GM12873 (cell line): ENCODE measurements at regions not wholly inside any gene's neighbourhood (a gene's known extent, or its start where the extent isn't known, plus 50 kb on each side); places are given as distances from the start of the nearest gene placed in this dataset.

ENCODE experiments used
- TF ChIP-seq, protein P1 (sequence below): IDR thresholded peaks from 2 replicates; pipeline ENCODE4 v1.5.1; 2012; ENCODE audit warnings: low read depth, mild to moderate bottlenecking, moderate library complexity, low read length, control low read depth; ENCODE audit not compliant: insufficient read depth; ENCODE audit errors: missing control alignments

DNA sequence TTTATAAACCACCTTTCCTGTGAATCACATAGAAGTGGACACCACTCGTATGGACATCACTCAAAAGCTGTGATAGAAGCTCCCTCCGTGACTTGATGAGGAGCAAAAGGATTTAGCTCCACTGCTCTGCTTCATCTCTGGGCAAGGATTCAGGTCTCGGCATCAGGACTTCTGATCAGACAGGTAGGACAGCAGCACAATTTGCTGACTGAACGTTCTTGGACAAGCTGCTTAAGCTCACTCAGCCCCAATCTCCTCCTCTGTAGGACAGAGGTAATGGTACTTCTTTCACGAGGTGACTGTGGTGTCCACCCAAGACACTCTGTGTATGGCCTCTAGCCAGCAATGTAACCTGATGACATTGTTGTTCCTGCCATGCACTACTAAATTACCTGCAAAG, 122.6 kb upstream of the AJAP1 start:
- TF ChIP-seq, protein P1, sequence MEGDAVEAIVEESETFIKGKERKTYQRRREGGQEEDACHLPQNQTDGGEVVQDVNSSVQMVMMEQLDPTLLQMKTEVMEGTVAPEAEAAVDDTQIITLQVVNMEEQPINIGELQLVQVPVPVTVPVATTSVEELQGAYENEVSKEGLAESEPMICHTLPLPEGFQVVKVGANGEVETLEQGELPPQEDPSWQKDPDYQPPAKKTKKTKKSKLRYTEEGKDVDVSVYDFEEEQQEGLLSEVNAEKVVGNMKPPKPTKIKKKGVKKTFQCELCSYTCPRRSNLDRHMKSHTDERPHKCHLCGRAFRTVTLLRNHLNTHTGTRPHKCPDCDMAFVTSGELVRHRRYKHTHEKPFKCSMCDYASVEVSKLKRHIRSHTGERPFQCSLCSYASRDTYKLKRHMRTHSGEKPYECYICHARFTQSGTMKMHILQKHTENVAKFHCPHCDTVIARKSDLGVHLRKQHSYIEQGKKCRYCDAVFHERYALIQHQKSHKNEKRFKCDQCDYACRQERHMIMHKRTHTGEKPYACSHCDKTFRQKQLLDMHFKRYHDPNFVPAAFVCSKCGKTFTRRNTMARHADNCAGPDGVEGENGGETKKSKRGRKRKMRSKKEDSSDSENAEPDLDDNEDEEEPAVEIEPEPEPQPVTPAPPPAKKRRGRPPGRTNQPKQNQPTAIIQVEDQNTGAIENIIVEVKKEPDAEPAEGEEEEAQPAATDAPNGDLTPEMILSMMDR = no peak

DNA sequence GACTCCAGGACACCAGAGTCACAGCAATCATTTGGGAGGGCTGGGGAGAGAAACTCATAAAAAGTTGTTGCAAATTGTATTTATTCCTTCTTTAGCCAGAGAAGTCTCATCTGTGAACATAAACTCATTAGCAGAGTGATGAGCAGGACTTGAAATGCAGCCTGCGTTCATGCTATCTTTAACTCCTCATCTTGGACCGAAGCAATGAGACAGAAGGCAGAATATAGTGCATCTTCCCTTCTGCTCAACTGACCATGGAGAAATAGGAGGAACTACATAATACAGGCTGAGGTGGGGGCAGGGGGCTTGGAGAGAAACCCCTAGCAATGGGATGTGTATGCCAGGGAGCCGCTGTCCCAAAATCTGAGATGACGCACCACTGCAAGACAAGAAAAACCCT, 121.8 kb upstream of the AJAP1 start:
- TF ChIP-seq, protein P1 = no peak

DNA sequence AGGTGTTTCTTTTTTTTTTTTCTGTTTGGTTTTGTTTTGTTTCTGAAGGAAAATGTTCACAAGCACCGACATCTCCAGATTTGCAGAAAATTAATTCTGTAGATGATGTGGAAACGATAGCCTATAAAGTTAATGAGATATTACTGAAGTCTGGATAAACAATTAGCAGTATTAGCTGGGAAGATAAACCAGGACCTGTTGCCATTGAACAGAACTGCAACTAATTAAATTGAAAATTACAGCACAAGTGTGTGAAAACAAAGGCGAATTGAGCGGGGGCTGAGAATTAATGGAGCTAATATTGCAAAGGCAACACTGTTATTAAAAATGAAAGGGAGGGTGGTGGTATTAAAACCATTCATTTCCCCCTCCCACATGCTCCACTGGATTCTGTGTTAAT, 107.5 kb upstream of the AJAP1 start:
- TF ChIP-seq, protein P1 = no peak

DNA sequence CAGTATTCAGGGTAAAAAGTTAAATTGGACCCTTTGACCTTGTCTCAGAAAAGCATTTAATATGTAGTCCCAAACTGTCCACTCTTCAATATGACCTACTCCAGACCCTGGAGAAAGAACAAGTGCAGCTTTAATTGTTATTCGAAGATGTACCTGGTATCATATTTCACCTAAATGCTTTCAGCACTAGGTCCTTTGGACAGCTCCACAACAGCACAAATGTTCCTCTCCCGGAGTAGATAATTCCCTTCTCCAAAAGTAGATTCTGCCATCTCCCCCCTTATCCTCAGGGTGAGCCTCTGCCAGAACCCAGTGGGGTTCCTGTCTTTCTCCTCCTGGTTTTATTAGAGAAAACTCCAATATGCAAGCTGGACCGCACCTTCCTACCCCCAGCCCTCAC, 104.5 kb upstream of the AJAP1 start:
- TF ChIP-seq, protein P1 = no peak

DNA sequence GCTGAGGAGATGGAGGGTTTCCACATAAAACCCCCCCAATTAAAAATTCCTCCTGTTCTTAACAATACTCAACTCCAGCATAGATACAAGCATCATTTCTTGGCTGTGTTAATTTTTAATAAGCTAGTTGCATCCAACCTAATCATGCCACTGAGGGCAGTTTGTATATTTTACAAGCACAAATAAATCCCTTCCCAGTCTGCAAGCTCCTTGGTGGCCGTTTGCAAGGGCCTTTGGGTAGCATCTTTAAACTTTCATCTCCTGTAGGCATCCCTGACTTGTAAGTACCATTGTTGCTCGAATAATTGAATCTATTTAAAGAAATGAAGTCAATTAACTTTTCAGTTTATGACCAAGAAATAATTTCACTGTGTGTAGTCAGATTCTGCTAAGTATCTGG, 103.5 kb upstream of the AJAP1 start:
- TF ChIP-seq, protein P1 = no peak

DNA sequence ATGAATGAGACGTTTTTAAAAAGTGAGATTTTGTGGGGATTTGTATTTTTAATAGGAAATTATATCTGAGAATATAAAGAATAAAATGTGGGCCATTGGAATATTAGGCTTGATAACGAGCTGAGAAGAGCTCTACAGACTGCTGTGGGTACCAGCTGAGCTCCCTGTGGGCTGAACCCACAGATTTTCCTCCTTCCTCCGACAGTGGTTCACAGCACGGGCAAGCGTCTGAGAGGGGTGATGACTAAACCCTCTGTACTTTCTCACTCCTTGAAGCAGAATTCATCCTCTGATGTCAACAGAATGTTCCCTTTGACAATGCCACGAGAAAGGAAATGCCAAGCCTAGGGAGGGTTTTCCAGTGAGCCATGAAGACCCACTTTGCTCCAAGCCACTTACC, 102.7 kb upstream of the AJAP1 start:
- TF ChIP-seq, protein P1 = no peak

DNA sequence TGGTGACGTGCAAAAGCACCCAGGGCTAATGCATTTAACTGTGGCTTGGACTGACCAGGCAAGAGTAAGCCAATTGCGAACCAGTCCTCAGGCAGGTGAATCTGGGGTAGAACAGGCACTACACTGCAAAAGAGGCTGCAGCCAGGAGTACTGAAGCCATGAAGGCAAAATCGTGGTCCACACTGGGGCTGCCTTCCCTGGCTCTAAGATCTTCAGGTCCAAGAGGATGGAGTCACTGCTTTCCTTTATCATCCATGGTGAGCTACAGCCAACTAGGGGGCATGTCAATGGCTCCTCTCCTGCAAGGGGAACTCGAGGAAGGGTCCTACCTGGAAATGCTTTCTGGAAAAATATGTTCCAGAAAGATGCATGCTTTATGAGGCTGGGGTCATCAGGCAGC, 100.6 kb upstream of the AJAP1 start:
- TF ChIP-seq, protein P1 = no peak
